ENCODE measurements at regions not wholly inside any gene's neighbourhood (a gene's known extent, or its start where the extent isn't known, plus 50 kb on each side); places are given as distances from the start of the nearest gene placed in this dataset.

- Histone ChIP-seq H3K4me1 (ENCODE audit: control insufficient read depth, insufficient read depth, low read length, poor library complexity, severe bottlenecking) (no peaks in the 10 kb centered on the region), H3K27me3 (replicated peaks; ENCODE audit: control insufficient read depth, insufficient read depth, low read length, poor library complexity, severe bottlenecking) (no peaks in the 10 kb centered on the region), H3K36me3 (ENCODE audit: control insufficient read depth, insufficient read depth, low read length) (no peaks in the 10 kb centered on the region), H3K4me3 (ENCODE audit: insufficient read depth, low read depth, low read length, poor library complexity, severe bottlenecking) (no peak overlapping the region), H3K9me3 (ENCODE audit: control insufficient read depth, low read length) (no peaks in the 10 kb centered on the region), H3K27ac (ENCODE audit: insufficient read depth, low read length, poor library complexity, severe bottlenecking) (no peak overlapping the region)
- no peak for DNase-seq
These were observed 438.1 kb downstream of the HACE1 start for GRCh38 chr6:104421650-104422049.

DNA sequence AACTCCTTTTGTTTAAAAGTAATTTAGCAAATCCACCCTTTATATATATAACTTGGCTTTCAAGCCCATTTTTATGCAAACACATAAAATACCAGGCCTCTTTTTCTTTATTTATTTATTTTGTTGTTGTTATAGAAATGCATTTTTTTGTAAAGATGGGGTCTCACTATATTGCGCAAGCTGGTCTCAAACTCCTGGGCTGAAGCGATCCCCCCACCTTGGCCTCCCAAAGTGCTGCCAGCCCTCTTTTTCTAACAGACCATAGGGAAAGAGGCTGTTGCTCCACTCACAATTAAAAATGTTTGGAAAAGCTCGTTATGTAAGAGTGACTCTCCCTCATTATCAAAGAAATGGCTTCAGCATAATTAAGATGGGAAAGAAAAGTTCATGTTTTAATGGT is 440.9 kb downstream of the HACE1 start:
- Histone ChIP-seq H3K4me3 (ENCODE audit: insufficient read depth, low read depth, low read length, poor library complexity, severe bottlenecking) (no peak overlapping the region), H3K9me3 (ENCODE audit: control insufficient read depth, low read length) (no peaks in the 10 kb centered on the region)

DNA sequence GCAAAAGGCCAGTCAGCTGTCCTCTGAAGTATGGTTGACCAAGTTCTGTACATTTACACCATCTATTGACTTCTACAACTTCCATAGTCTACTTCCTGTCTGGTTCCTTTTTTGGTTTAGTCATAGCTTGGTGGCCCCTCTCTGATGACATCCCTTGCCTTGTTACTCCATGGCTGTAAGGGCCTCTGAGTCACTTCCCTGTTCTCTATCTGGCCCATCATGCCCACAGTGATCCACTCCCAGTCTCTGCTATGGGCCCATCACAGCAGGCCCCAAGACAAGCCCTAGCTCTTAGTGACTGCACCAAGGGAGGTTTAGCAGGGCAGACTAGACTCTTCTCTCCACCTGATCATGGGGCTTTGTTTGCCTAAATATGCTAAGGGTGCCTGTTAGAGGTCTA is 441.6 kb downstream of the HACE1 start:
- Histone ChIP-seq H3K4me1 (ENCODE audit: control insufficient read depth, insufficient read depth, low read length, poor library complexity, severe bottlenecking) (no peaks in the 10 kb centered on the region), H3K27ac (ENCODE audit: insufficient read depth, low read length, poor library complexity, severe bottlenecking) (no peak overlapping the region), H3K27me3 (replicated peaks; ENCODE audit: control insufficient read depth, insufficient read depth, low read length, poor library complexity, severe bottlenecking) (no peaks in the 10 kb centered on the region), H3K4me3 (ENCODE audit: insufficient read depth, low read depth, low read length, poor library complexity, severe bottlenecking) (no peak overlapping the region), H3K36me3 (ENCODE audit: control insufficient read depth, insufficient read depth, low read length) (no peaks in the 10 kb centered on the region), H3K9me3 (ENCODE audit: control insufficient read depth, low read length) (no peaks in the 10 kb centered on the region)
- no peak for DNase-seq

More for the DNA sequence above, 440.9 kb downstream of the HACE1 start:
- H3K4me1 ChIP-seq (ENCODE audit: control insufficient read depth, insufficient read depth, low read length, poor library complexity, severe bottlenecking) = no peaks in the 10 kb centered on the region
- H3K36me3 ChIP-seq (ENCODE audit: control insufficient read depth, insufficient read depth, low read length) = no peaks in the 10 kb centered on the region
- H3K27me3 ChIP-seq (replicated peaks; ENCODE audit: control insufficient read depth, insufficient read depth, low read length, poor library complexity, severe bottlenecking) = no peaks in the 10 kb centered on the region
- DNase-seq = no peak
- no peak overlapping the region for H3K27ac ChIP-seq (ENCODE audit: insufficient read depth, low read length, poor library complexity, severe bottlenecking)

DNA sequence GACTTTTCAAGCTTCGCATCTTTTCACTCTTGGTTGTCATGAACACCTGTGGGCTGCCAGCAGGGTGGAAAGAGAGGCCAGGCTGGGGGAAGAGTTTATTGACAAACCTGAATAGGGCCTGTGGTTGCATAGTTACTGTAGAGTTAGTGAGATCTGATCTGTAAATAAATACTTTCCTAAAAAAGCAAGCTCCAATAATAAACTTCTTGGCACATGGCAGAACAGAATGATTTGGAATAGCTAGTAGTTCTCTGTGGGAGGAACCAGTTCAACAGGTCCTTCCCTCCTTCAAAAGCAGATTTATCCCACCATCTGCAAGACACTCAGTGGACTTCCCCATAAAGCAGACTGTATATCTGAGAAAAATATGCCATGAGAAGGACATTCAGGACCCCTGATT is 445.0 kb downstream of the HACE1 start:
- no peak for DNase-seq
- H3K27me3 ChIP-seq (replicated peaks; ENCODE audit: control insufficient read depth, insufficient read depth, low read length, poor library complexity, severe bottlenecking) = no peaks in the 10 kb centered on the region
- no peak overlapping the region for H3K4me3 ChIP-seq (ENCODE audit: insufficient read depth, low read depth, low read length, poor library complexity, severe bottlenecking)
- H3K27ac ChIP-seq (ENCODE audit: insufficient read depth, low read length, poor library complexity, severe bottlenecking) = no peak overlapping the region
- no peaks in the 10 kb centered on the region for H3K9me3 ChIP-seq (ENCODE audit: control insufficient read depth, low read length)
- no peaks in the 10 kb centered on the region for H3K36me3 ChIP-seq (ENCODE audit: control insufficient read depth, insufficient read depth, low read length)
- no peaks in the 10 kb centered on the region for H3K4me1 ChIP-seq (ENCODE audit: control insufficient read depth, insufficient read depth, low read length, poor library complexity, severe bottlenecking)

DNA sequence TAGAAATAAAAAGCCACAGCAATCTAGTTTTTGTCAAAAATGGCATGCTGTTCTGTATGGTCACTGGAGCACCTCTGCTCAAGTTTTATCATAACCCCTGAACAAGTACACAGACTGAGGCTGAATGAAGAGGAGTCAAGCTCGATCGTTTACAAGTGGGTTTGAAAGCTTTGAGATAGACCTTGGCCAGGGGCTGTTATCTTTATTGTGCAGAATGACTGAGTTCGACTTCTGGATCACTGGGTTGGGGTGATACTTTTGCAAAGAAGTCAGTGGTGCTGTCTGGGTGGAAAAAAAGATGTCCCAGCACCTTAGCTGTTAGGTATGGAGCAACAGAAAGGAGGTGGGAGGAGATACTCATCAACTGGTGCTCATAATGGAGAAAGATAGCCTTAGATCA is 446.0 kb downstream of the HACE1 start:
- H3K4me3 ChIP-seq (ENCODE audit: insufficient read depth, low read depth, low read length, poor library complexity, severe bottlenecking) = no peak overlapping the region
- DNase-seq = no peak
- no peaks in the 10 kb centered on the region for H3K36me3 ChIP-seq (ENCODE audit: control insufficient read depth, insufficient read depth, low read length)
- H3K27me3 ChIP-seq (replicated peaks; ENCODE audit: control insufficient read depth, insufficient read depth, low read length, poor library complexity, severe bottlenecking) = no peaks in the 10 kb centered on the region
- no peak overlapping the region for H3K27ac ChIP-seq (ENCODE audit: insufficient read depth, low read length, poor library complexity, severe bottlenecking)
- H3K4me1 ChIP-seq (ENCODE audit: control insufficient read depth, insufficient read depth, low read length, poor library complexity, severe bottlenecking) = no peaks in the 10 kb centered on the region
- no peaks in the 10 kb centered on the region for H3K9me3 ChIP-seq (ENCODE audit: control insufficient read depth, low read length)

GRCh38 chr6:104411302-104411701 is 448.4 kb downstream of the HACE1 start:
- no peak overlapping the region for H3K4me3 ChIP-seq (ENCODE audit: insufficient read depth, low read depth, low read length, poor library complexity, severe bottlenecking)
- H3K9me3 ChIP-seq (ENCODE audit: control insufficient read depth, low read length) = no peaks in the 10 kb centered on the region
- H3K36me3 ChIP-seq (ENCODE audit: control insufficient read depth, insufficient read depth, low read length) = no peaks in the 10 kb centered on the region
- no peak overlapping the region for H3K27ac ChIP-seq (ENCODE audit: insufficient read depth, low read length, poor library complexity, severe bottlenecking)
- H3K27me3 ChIP-seq (replicated peaks; ENCODE audit: control insufficient read depth, insufficient read depth, low read length, poor library complexity, severe bottlenecking) = no peaks in the 10 kb centered on the region
- DNase-seq = no peak
- no peaks in the 10 kb centered on the region for H3K4me1 ChIP-seq (ENCODE audit: control insufficient read depth, insufficient read depth, low read length, poor library complexity, severe bottlenecking)

DNA sequence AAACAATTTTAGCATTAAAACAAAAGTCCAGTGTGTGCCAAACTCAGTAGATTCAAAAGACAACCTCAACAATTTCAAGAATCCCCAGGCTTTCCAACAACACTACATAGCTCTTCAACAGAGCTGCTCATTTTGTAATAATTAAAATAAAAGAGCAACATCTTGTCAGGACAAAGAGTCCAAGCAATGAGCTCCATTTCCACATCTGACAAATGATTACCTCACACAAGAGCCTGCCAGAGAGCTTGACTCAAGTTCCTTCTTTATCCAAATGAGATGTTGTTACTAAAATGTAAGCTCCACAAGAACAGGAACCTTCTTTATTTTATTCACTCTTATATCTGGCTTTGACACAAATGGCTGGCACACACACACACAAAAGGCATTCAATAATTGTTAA is 449.8 kb downstream of the HACE1 start:
- H3K27ac ChIP-seq (ENCODE audit: insufficient read depth, low read length, poor library complexity, severe bottlenecking) = no peak overlapping the region
- no peaks in the 10 kb centered on the region for H3K36me3 ChIP-seq (ENCODE audit: control insufficient read depth, insufficient read depth, low read length)
- DNase-seq = no peak
- H3K4me1 ChIP-seq (ENCODE audit: control insufficient read depth, insufficient read depth, low read length, poor library complexity, severe bottlenecking) = no peaks in the 10 kb centered on the region
- H3K27me3 ChIP-seq (replicated peaks; ENCODE audit: control insufficient read depth, insufficient read depth, low read length, poor library complexity, severe bottlenecking) = no peaks in the 10 kb centered on the region
- H3K4me3 ChIP-seq (ENCODE audit: insufficient read depth, low read depth, low read length, poor library complexity, severe bottlenecking) = no peak overlapping the region
- no peaks in the 10 kb centered on the region for H3K9me3 ChIP-seq (ENCODE audit: control insufficient read depth, low read length)

GRCh38 chr6:104407957-104408356 is 451.8 kb downstream of the HACE1 start:
- no peak for DNase-seq
- Histone ChIP-seq H3K4me3 (ENCODE audit: insufficient read depth, low read depth, low read length, poor library complexity, severe bottlenecking) (no peak overlapping the region), H3K27me3 (replicated peaks; ENCODE audit: control insufficient read depth, insufficient read depth, low read length, poor library complexity, severe bottlenecking) (no peaks in the 10 kb centered on the region), H3K9me3 (ENCODE audit: control insufficient read depth, low read length) (no peaks in the 10 kb centered on the region), H3K36me3 (ENCODE audit: control insufficient read depth, insufficient read depth, low read length) (no peaks in the 10 kb centered on the region), H3K27ac (ENCODE audit: insufficient read depth, low read length, poor library complexity, severe bottlenecking) (no peak overlapping the region), H3K4me1 (ENCODE audit: control insufficient read depth, insufficient read depth, low read length, poor library complexity, severe bottlenecking) (no peaks in the 10 kb centered on the region)

DNA sequence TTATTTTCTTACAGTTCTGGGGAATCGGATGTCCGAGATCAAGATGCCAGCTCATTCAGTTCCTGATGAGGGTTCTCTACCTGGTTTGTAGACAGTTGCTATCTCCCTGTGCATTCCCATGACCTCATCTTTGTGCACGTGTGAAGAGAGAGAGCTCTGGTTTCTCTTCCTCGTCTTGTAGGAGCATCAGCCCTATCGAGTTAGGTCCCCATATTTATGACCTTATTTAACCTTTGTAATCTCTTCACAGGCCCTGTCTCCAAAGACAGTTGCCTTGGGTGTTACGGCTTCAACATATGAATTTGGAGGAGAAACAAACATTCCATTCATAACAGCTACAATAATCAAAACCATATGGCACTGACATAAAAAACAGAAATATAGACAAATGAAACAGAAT is 455.3 kb downstream of the HACE1 start:
- Histone ChIP-seq H3K9me3 (ENCODE audit: control insufficient read depth, low read length) (no peaks in the 10 kb centered on the region), H3K27me3 (replicated peaks; ENCODE audit: control insufficient read depth, insufficient read depth, low read length, poor library complexity, severe bottlenecking) (no peaks in the 10 kb centered on the region), H3K36me3 (ENCODE audit: control insufficient read depth, insufficient read depth, low read length) (no peaks in the 10 kb centered on the region), H3K27ac (ENCODE audit: insufficient read depth, low read length, poor library complexity, severe bottlenecking) (no peak overlapping the region), H3K4me3 (ENCODE audit: insufficient read depth, low read depth, low read length, poor library complexity, severe bottlenecking) (no peak overlapping the region), H3K4me1 (ENCODE audit: control insufficient read depth, insufficient read depth, low read length, poor library complexity, severe bottlenecking) (no peaks in the 10 kb centered on the region)
- DNase-seq = no peak

- H3K27ac ChIP-seq (ENCODE audit: insufficient read depth, low read length, poor library complexity, severe bottlenecking) = no peak overlapping the region
- no peaks in the 10 kb centered on the region for H3K27me3 ChIP-seq (replicated peaks; ENCODE audit: control insufficient read depth, insufficient read depth, low read length, poor library complexity, severe bottlenecking)
- no peaks in the 10 kb centered on the region for H3K4me1 ChIP-seq (ENCODE audit: control insufficient read depth, insufficient read depth, low read length, poor library complexity, severe bottlenecking)
- H3K36me3 ChIP-seq (ENCODE audit: control insufficient read depth, insufficient read depth, low read length) = no peaks in the 10 kb centered on the region
- no peaks in the 10 kb centered on the region for H3K9me3 ChIP-seq (ENCODE audit: control insufficient read depth, low read length)
- no peak for DNase-seq
- H3K4me3 ChIP-seq (ENCODE audit: insufficient read depth, low read depth, low read length, poor library complexity, severe bottlenecking) = no peak overlapping the region
These were observed 457.1 kb downstream of the HACE1 start for GRCh38 chr6:104402572-104402971.

- Histone ChIP-seq H3K27ac (ENCODE audit: insufficient read depth, low read length, poor library complexity, severe bottlenecking) (no peak overlapping the region), H3K36me3 (ENCODE audit: control insufficient read depth, insufficient read depth, low read length) (no peaks in the 10 kb centered on the region), H3K27me3 (replicated peaks; ENCODE audit: control insufficient read depth, insufficient read depth, low read length, poor library complexity, severe bottlenecking) (no peaks in the 10 kb centered on the region), H3K4me3 (ENCODE audit: insufficient read depth, low read depth, low read length, poor library complexity, severe bottlenecking) (no peak overlapping the region), H3K9me3 (ENCODE audit: control insufficient read depth, low read length) (no peaks in the 10 kb centered on the region), H3K4me1 (ENCODE audit: control insufficient read depth, insufficient read depth, low read length, poor library complexity, severe bottlenecking) (no peaks in the 10 kb centered on the region)
- DNase-seq = no peak
These were observed 457.8 kb downstream of the HACE1 start for GRCh38 chr6:104401926-104402325.

All from effector memory CD4-positive, alpha-beta T cell (primary cell).